SJSA1 (cell line): ENCODE measurements at regions not wholly inside any gene's neighbourhood (a gene's known extent, or its start where the extent isn't known, plus 50 kb on each side); places are given as distances from the start of the nearest gene placed in this dataset.

Source experiments
- DNase-seq, 2 experiments: peaks; one replicate each; pipeline ENCODE4 v3.0.0-alpha.2; 2015 to 2020; ENCODE audit warnings: low spot score in 2 of 2, low read depth in 1 of 2
- H3K27ac ChIP-seq: fragments of 250-450 bp; sonication (Bioruptor Pico); 2 replicates; pipeline ENCODE4 v1.5.1; 2020; ENCODE audit warnings: mild to moderate bottlenecking, moderate library complexity
- H3K27me3 ChIP-seq: fragments of 250-450 bp; sonication (Bioruptor Pico); replicated peaks from 2 replicates; pipeline ENCODE4 v1.5.1; 2020; ENCODE audit warnings: mild to moderate bottlenecking, moderate library complexity
- H3K36me3 ChIP-seq: fragments of 250-450 bp; sonication (Bioruptor Pico); 2 replicates; pipeline ENCODE4 v1.5.1; 2020; ENCODE audit warnings: mild to moderate bottlenecking
- H3K4me1 ChIP-seq: fragments of 250-450 bp; sonication (Bioruptor Pico); replicated peaks from 2 replicates; pipeline ENCODE4 v1.6.1; 2021; ENCODE audit warnings: mild to moderate bottlenecking
- H3K4me3 ChIP-seq: fragments of 250-450 bp; sonication (Bioruptor Pico); 2 replicates; pipeline ENCODE4 v1.5.1; 2020; ENCODE audit warnings: mild to moderate bottlenecking
- H3K9me3 ChIP-seq: fragments of 250-450 bp; sonication (Bioruptor Pico); replicated peaks from 2 replicates; pipeline ENCODE4 v1.5.1; 2020; ENCODE audit warnings: mild to moderate bottlenecking

- no peaks in the 10 kb centered on the region for H3K4me1 ChIP-seq
- H3K27me3 ChIP-seq = no peaks in the 10 kb centered on the region
- H3K36me3 ChIP-seq = no peaks in the 10 kb centered on the region
- H3K4me3 ChIP-seq = no peak overlapping the region
- no peak for DNase-seq
- no peak overlapping the region for H3K27ac ChIP-seq
- H3K9me3 ChIP-seq = no peaks in the 10 kb centered on the region
Measured at GRCh38 chr5:124444147-124444775, 302.2 kb downstream of the ZNF608 start.

DNA sequence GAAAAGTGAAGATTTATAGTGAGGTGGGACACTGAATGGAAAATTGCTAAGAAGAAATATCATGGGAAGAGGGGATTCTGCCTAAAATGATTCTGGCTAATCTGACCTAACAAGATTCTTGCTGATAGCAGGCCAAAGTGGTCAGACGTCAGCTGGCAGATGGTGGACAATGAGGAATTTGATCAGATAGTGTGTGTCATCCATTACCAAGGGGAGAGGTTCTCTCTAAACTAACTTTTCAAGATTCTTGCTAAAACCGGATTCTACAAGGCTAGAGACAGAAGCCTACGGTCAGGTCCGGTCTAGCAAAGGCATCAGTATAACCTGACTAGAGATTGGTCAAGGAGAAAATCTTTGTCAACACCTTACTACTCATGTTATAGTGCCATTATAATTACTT is 306.0 kb downstream of the ZNF608 start:
- H3K36me3 ChIP-seq = no peaks in the 10 kb centered on the region
- no peak for DNase-seq

DNA sequence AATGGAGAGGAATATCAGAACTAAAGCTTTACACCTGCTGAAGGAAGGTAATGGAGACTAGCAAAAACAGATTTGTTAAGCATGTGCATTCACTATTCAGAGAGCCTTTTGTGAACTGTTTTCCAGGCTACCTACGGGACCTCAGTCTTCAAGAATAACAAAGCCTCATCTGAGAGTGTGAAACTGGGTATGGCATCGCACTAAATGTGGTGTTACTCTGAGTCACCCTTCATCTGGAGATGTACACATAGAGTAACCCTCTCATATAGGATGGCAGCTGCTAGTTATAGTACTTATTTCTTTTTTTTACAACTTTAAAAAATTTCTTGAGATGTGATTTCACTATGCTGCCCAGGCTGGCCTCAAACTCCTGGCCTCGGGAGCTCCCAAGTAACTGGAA is 306.8 kb downstream of the ZNF608 start:
- Histone ChIP-seq H3K27ac (no peak overlapping the region), H3K36me3 (no peaks in the 10 kb centered on the region), H3K9me3 (no peaks in the 10 kb centered on the region; the same call in 1 of the 2 replicates), H3K4me1 (no peaks in the 10 kb centered on the region), H3K4me3 (no peak overlapping the region), H3K27me3 (no peaks in the 10 kb centered on the region)
- DNase-seq = no peak

More for the DNA sequence above, 306.0 kb downstream of the ZNF608 start:
- H3K9me3 ChIP-seq = no peaks in the 10 kb centered on the region
- H3K4me3 ChIP-seq = no peak overlapping the region
- H3K4me1 ChIP-seq = no peaks in the 10 kb centered on the region
- H3K27me3 ChIP-seq = no peaks in the 10 kb centered on the region
- H3K27ac ChIP-seq = no peak overlapping the region

- no peak for DNase-seq
- no peaks in the 10 kb centered on the region for H3K27me3 ChIP-seq
- no peaks in the 10 kb centered on the region for H3K36me3 ChIP-seq
- H3K4me3 ChIP-seq = no peak overlapping the region
- no peaks in the 10 kb centered on the region; the same call in 1 of the 2 replicates for H3K9me3 ChIP-seq
- H3K4me1 ChIP-seq = no peaks in the 10 kb centered on the region
- no peak overlapping the region for H3K27ac ChIP-seq
Measured at GRCh38 chr5:124438903-124439281, 307.5 kb downstream of the ZNF608 start.

DNA sequence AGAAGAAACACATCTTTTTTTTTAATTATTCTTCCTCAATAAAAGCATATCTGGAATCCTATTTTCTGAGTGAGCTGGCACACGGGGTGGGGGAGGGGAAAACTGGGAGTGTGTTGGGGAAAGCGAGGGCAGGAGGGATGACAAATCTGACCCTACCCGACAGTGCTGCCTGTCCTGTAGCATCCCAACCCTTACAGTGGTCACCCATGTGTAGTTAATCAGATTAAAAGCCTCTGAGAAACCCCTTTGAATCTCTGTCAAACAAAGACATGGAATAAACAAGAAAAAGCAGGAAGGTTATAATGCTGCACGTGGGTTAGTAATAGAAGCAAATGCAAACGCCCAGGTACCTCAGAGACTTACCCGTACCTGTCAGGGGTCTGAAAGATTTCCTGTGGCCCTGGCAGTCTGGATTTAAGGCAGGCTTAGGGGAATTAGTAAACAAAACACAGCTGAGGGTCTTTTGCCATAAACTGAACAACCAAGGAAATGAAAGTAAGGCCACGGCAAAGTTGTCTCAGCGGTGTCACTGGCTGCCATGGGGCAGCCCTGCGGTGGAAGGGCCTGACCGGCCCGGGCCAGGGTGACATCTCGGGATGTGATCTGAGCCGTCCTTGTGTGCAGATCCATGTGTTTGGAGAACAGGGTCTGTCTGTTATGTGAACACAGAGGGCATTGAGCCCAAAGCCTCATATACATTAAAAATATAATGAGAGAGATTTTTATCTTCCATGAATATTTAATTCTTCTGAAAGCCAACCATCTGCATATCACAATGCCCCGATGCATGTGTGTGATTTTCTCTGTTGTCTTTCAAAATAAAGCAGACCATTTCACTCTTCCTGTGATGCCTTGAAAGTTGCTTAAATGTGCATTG is 308.2 kb downstream of the ZNF608 start:
- Histone ChIP-seq H3K4me1 (no peaks in the 10 kb centered on the region), H3K36me3 (no peaks in the 10 kb centered on the region), H3K27me3 (no peaks in the 10 kb centered on the region), H3K4me3 (no peak overlapping the region), H3K9me3 (no peaks in the 10 kb centered on the region; the same call in 1 of the 2 replicates), H3K27ac (no peak overlapping the region)
- no peak for DNase-seq

- H3K36me3 ChIP-seq = no peaks in the 10 kb centered on the region
- H3K9me3 ChIP-seq = no peaks in the 10 kb centered on the region; the same call in 1 of the 2 replicates
- H3K4me1 ChIP-seq = no peaks in the 10 kb centered on the region
- no peak overlapping the region for H3K4me3 ChIP-seq
- H3K27me3 ChIP-seq = no peaks in the 10 kb centered on the region
- no peak overlapping the region for H3K27ac ChIP-seq
- peak in 1 of 2 experiments; percentile 59 for DNase-seq
Measured at GRCh38 chr5:124436294-124436693, 310.1 kb downstream of the ZNF608 start.

DNA sequence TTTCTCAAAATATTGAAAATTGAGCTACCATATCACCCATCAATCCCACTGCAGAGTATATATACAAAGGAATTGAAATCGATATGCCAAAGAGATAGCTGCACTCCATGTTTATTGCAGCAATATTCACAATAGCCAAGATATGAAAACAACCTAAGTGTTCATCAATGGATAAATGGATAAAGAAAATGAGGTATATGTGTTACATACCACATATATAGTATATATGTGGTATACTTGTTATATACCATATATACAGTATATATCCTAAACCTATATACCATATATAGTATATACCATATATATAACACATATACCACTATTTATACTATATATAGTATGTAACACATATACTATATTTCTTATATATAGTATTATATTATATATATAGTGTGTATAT is 313.3 kb downstream of the ZNF608 start:
- Histone ChIP-seq H3K27me3 (no peaks in the 10 kb centered on the region), H3K4me1 (no peaks in the 10 kb centered on the region), H3K27ac (no peak overlapping the region), H3K36me3 (no peaks in the 10 kb centered on the region), H3K9me3 (no peaks in the 10 kb centered on the region; the same call in none of the 2 replicates), H3K4me3 (no peak overlapping the region)
- DNase-seq = no peak

GRCh38 chr5:124421584-124421983 is 324.9 kb downstream of the ZNF608 start:
- DNase-seq = no peak
- Histone ChIP-seq H3K4me3 (no peak overlapping the region), H3K27me3 (no peaks in the 10 kb centered on the region), H3K9me3 (0 out of 2 replicates have a peak, but pooled peaks cover 5% of the 10 kb centered on the region), H3K36me3 (no peaks in the 10 kb centered on the region), H3K27ac (no peak overlapping the region), H3K4me1 (no peaks in the 10 kb centered on the region)

GRCh38 chr5:124420952-124421351 is 325.5 kb downstream of the ZNF608 start:
- Histone ChIP-seq H3K4me3 (no peak overlapping the region), H3K9me3 (0 out of 2 replicates have a peak, but pooled peaks cover 5% of the 10 kb centered on the region), H3K36me3 (no peaks in the 10 kb centered on the region), H3K4me1 (no peaks in the 10 kb centered on the region), H3K27ac (no peak overlapping the region), H3K27me3 (no peaks in the 10 kb centered on the region)
- no peak for DNase-seq

- no peaks in the 10 kb centered on the region for H3K36me3 ChIP-seq
- H3K27me3 ChIP-seq = no peaks in the 10 kb centered on the region
- no peaks in the 10 kb centered on the region for H3K4me1 ChIP-seq
- 0 out of 2 replicates have a peak, but pooled peaks cover 2% of the 10 kb centered on the region for H3K9me3 ChIP-seq
- DNase-seq = no peak
- no peak overlapping the region for H3K4me3 ChIP-seq
- no peak overlapping the region for H3K27ac ChIP-seq
Measured at GRCh38 chr5:124419531-124419930, 326.9 kb downstream of the ZNF608 start.

DNA sequence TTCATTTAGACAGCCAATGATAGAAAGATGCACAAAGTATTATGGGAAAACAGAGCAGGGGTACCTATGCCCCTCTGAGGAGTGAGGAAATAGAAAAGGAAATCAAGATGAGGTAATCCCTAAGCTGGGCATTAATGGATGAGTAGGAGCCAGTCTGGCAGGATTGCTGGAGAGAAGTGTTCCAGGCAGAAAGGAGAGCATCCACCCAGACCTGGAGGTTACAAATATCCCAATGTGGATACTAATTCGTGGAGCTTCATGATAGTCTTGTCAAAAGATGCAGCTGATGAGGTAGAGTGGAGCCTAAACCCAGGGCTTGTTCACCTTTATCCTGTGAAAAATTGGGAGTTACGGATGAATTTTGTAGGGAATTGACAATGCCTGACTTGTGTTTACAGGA is 328.0 kb downstream of the ZNF608 start:
- Histone ChIP-seq H3K27me3 (no peaks in the 10 kb centered on the region), H3K27ac (no peak overlapping the region), H3K4me3 (no peak overlapping the region), H3K4me1 (no peaks in the 10 kb centered on the region), H3K36me3 (no peaks in the 10 kb centered on the region), H3K9me3 (no peaks in the 10 kb centered on the region)
- no peak for DNase-seq

- H3K4me3 ChIP-seq = no peak overlapping the region
- H3K36me3 ChIP-seq = no peaks in the 10 kb centered on the region
- H3K9me3 ChIP-seq = no peaks in the 10 kb centered on the region
- H3K4me1 ChIP-seq = no peaks in the 10 kb centered on the region
- H3K27me3 ChIP-seq = no peaks in the 10 kb centered on the region
- H3K27ac ChIP-seq = no peak overlapping the region
- no peak for DNase-seq
Measured at GRCh38 chr5:124417196-124417595, 329.2 kb downstream of the ZNF608 start.

GRCh38 chr5:124416627-124417026 is 329.8 kb downstream of the ZNF608 start:
- Histone ChIP-seq H3K9me3 (no peaks in the 10 kb centered on the region), H3K4me3 (no peak overlapping the region), H3K36me3 (no peaks in the 10 kb centered on the region), H3K27ac (no peak overlapping the region), H3K27me3 (no peaks in the 10 kb centered on the region), H3K4me1 (no peaks in the 10 kb centered on the region)
- DNase-seq = no peak

- H3K4me1 ChIP-seq = no peaks in the 10 kb centered on the region
- H3K27ac ChIP-seq = no peak overlapping the region
- no peaks in the 10 kb centered on the region for H3K27me3 ChIP-seq
- DNase-seq = no peak
- no peaks in the 10 kb centered on the region for H3K36me3 ChIP-seq
- no peaks in the 10 kb centered on the region for H3K9me3 ChIP-seq
- H3K4me3 ChIP-seq = no peak overlapping the region
Measured at GRCh38 chr5:124414973-124415372, 331.5 kb downstream of the ZNF608 start.
